G401.6 (cell line): ENCODE measurements at regions not wholly inside any gene's neighbourhood (a gene's known extent, or its start where the extent isn't known, plus 50 kb on each side); places are given as distances from the start of the nearest gene placed in this dataset.

Experiments used
- FAIRE-seq: peaks from 2 replicates; lab custom pipeline; 2012; peaks lifted over from hg19 to GRCh38; lab: Jason Lieb, UNC

DNA sequence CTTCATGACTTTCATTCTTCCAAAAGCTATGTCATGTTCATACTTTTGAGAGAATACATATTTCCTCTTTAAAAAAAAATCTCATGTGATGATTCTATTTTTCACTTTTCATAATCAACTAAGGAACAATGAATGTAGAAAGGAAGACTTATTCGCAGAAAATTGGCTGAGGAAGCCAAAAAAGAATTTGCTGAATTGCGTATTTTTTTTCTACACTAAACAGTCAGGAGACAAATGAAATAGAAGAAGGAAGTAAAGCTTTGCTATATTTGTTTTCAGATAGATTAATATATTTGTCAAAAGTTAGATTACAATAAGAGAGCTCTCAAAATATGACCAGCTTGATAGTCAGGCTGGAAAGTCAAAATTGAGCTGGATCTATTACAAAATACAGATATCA is 504.2 kb downstream of the ANXA1 start:
- FAIRE-seq, result no peak

GRCh38 chr9:73665253-73665652 is 513.6 kb downstream of the ANXA1 start:
- FAIRE-seq, result no peak

DNA sequence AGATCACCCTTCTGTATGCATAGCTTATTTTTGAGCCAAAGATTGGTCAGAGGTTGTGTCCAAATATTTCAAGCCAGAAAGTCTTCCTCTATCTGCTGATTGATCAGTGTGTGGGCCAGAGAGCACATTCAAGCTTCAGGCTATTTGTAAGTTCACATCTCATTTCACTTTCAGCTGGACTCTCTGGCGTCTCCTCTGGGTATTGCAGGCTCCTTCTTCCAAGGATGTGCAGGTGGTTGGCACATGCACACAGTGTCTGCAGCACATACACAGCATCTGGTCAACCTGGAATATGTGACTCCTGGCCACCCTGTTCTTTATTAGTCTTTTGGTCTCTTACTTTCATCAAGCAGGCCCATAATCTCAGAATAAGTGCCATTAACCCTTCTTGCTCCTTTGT is 516.1 kb downstream of the ANXA1 start:
- FAIRE-seq, result no peak

DNA sequence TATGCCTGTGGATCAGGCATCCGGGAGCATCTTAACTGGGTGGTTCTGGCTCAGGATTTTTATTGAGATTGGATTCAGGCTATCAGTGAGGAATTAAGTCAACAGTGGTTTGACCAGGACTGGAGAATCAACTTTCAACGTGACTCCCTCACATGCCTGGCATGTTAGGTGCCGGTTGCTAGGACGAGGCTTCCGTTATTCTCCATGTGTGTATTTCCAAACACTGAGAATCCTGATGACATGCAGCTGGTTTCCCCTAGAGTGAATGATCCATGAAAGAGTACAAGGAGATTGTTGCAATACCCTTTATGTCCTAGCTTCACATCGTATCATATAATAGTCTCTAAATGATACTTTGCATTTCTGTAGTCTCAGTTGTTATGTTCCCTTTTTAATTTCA is 529.2 kb downstream of the ANXA1 start:
- FAIRE-seq, result no peak

DNA sequence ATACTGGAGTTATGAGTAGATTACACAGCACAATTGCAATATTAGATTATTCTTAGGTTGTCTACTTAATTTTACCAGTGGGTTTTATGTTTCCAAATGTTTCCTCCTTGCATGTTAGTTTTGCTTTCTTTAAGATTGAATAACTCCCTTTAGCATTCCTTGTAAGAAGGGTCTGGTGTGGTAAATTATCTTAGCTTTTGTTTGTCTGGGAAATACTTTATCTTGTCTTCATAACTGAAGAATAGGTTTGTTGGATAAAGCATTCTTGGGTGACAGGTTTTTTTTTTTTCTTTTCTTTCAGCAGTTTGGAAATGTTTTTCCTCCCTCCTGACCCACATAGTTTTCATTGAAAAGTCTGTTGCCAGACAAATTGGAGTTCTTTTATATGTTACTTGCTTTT is 531.1 kb downstream of the ANXA1 start:
- no peak for FAIRE-seq

- peak; percentile 86 for FAIRE-seq
Measured at GRCh38 chr9:73683862-73684591, 532.4 kb downstream of the ANXA1 start.

DNA sequence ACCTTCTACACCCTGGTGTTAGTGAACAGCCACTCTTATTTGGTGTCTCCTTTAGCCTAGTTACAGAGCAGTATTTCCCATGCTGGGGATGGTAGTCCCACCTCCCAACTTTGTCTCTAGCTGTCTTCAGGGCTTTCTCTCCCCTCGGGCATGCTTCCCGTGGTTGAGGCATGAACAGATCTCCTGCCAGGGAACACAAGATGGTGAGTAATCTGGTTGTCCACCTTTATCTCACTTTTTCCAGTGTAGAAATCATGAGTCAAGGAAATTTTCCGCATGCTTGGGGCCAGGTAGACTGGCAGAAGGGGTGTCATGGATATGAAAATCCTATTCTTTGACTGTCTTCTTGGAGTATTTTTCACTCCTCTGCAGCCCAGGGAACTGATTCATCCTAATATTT is 532.9 kb downstream of the ANXA1 start:
- FAIRE-seq, result no peak

- FAIRE-seq, result no peak
Measured at GRCh38 chr9:73685786-73686185, 534.1 kb downstream of the ANXA1 start.

DNA sequence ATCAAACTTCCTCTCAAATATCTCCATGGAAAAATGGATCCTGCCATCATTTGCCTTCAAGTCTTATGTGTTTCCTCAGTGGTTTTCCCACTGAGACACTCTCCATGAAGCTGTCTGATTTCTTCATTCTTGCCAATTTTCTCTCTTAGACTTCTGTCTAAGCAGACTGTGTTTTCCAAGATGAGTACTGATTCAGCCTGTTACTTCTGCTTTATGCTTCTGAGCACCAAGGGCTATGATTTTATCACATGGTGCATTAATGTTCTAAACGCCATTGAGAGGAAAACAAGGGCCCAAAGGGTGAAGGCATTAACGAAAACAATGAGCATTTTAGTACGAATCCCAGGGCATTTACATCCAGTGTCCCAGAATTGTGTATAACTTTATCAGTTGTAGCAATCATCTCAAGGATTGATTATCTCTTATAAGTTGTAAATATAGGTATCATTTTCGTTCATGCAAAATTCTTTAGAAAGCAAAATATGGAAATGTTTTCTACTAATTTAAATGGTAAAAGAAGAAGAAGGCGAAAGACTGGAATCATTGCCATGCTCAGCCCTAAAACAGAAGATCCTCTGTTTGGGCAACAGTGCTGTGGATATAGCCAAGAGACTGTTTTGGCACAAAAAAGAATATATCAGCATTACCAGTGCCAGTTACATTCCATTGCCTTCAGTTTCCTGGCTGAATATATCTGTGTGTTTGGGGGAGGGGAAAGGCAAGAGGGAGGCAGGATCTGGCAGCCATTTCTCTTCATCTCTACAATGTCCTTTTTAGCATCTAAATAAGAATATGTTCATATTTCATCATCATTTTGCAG is 537.6 kb downstream of the ANXA1 start:
- no peak for FAIRE-seq

- no peak for FAIRE-seq
Measured at GRCh38 chr9:73701415-73702057, 549.9 kb downstream of the ANXA1 start.

DNA sequence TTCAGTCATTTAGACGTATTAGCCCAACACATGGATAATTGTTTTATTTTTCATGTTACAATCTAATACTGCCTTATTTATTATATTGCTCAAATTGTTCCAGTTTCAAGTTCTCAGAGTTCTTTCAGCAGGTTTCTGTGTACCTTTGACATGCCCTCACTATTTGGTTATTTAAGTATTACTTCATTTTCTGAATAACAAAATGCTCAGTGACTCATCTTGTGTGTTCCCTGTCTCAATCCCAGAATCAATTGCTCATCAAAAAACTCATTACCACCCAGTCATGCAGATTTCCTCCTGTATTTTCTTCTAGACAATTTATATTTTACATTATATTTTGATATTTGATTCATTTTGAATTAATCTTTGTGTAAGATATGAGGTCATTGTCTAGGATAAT is 562.6 kb downstream of the ANXA1 start:
- no peak for FAIRE-seq

GRCh38 chr9:73715591-73715990 is 563.9 kb downstream of the ANXA1 start:
- no peak for FAIRE-seq

- FAIRE-seq, result no peak
Measured at GRCh38 chr9:73719660-73720059, 568.0 kb downstream of the ANXA1 start.

GRCh38 chr9:73720601-73721000 is 568.9 kb downstream of the ANXA1 start:
- no peak for FAIRE-seq

GRCh38 chr9:73736270-73736669 is 584.6 kb downstream of the ANXA1 start:
- no peak for FAIRE-seq

DNA sequence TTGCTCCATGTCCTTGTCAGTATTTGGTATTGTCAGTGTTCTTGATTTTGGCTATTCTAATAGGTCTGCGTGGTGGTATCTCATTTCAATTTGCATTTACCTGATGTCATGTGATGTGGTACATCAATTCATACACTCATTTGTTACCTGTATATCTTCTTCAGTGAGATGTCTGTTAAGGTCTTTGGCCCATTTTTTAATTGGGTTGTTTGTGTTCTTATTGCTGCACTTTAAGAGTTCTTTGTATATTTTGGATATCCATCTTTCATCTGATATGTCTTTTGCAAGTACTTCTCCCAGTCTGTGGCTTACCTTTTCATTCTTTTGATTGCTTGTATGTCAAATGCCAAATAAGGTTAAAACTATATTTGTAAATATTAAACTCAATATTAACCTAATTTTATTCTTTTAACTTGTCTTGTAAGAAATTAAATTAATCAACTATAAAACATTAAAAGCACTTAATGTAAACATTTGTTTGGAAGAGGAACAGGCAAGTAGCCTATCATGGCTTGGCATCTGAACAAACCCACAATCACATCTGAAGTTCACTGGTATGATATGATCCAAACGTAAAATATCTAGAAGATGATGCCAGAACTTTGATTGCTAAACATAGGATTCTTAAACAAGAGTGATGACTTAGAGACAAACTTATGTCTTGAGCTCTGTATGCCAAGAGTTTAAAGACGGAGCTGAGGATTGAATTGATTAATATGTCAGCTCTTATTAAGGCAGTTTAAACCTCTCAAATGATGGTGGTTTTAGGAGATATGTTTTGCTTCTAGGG is 587.3 kb downstream of the ANXA1 start:
- no peak for FAIRE-seq

- no peak for FAIRE-seq
Measured at GRCh38 chr9:73741316-73741715, 589.7 kb downstream of the ANXA1 start.

DNA sequence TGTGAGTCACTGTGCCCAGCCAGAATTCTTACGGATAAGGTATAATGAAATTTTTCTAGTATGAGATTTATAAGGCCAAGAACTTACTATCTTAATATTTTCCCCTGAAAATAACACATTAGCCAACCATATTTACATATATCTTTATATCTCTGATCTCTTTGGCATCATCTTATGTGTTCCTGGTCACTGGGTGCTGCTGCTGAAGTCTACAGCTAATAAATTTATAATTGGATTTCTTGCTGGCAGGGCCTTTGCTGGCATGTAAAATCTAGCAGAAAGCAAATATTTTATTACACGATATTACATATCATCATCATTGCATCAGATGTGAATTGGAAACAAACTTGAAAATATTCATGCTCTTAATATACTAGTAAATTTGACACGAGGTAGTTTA is 590.7 kb downstream of the ANXA1 start:
- no peak for FAIRE-seq

GRCh38 chr9:73743826-73744225 is 592.2 kb downstream of the ANXA1 start:
- FAIRE-seq, result no peak

GRCh38 chr9:73745598-73745997 is 593.9 kb downstream of the ANXA1 start:
- no peak for FAIRE-seq

- FAIRE-seq, result no peak
Measured at GRCh38 chr9:73753171-73753570, 601.5 kb downstream of the ANXA1 start.

DNA sequence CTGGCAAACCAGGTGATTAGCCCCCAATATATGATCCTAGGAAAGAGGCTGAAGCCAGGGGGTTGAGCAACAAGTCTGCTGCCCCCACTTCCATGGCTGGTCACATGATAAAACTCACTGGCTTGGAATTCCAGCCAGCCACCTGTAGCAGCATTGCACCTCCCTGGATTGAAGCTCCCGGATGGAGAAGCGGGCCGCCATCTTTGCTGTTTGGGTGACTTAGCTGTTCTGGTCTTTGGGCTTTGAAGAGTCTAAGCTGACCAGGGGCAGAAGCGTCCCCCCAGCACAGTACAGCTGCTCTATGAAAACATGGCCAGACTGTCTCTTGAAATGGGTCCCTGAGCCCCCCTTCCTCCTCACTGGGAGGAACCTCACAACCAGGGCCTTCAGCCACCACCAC is 610.2 kb downstream of the ANXA1 start:
- no peak for FAIRE-seq

DNA sequence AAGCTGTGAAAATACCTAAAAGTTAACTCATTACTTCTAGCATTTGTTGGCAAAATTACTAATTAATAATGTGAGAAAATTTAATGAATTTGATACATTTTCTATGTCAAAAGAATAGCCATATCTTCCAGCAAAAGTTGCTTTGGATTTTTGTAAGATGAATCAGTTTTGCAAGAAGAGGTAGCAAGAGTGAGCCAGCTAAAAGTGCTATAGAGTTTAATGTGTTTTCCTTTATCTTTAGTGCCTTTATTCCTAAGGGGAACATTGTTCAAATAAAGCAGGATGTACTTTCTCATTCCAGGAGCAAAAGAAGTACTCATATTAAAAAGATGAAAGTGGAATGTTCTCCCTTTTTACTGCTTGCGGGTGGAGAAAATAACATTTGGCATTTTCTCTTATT is 622.2 kb downstream of the ANXA1 start:
- no peak for FAIRE-seq
